ENCODE measurements at regions not wholly inside any gene's neighbourhood (a gene's known extent, or its start where the extent isn't known, plus 50 kb on each side); places are given as distances from the start of the nearest gene placed in this dataset.

DNA sequence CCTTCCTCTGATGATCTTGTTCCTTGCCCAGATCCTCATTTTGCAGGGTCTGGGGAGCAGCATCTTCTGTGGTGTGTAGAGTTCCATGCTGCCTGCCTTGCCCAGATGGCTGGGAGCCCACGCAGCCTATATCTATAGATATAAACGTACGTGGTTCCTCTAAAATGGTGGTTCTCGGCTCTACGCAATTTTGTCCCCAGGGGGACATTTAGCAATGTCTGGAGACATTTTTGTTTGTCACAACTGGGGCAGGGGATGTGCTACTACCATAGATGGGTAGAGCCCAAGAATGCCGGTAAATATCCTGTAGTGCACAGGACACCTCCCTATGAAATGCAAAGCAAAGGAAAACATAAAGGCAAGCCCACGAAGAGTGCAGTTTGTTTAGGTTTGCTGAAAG, 98.4 kb upstream of the SPACA1 start:
- H3K27ac Mint-ChIP-seq = no peak overlapping the region
- no peaks in the 10 kb centered on the region for H3K4me1 Mint-ChIP-seq

DNA sequence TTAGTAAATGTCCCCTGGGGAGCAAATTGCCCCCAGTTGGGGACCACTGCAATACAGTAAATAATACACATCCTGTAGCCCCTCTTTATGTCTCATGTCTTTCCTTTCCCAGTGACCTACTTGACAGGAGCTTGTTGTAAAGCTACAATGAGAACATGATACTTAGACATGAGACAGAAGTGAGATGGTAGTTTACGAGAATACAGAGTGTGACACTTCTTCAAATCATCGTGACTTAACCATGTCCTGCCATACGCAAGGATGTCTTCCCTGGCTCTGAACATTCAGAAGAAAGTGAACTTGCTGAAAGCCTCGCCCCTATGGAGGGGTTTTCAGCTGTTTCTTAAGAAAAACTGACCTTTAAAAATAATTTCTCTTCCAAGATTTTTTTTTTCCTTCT, 101.0 kb upstream of the SPACA1 start:
- Mint-ChIP-seq H3K9me3 (peaks cover 0 to 2% of the 10 kb centered on the region in 2 donors), H3K36me3 (no peaks in the 10 kb centered on the region), H3K4me3 (no peak overlapping the region), H3K4me1 (no peaks in the 10 kb centered on the region), H3K27me3 (peaks cover 19 to 22% of the 10 kb centered on the region in 2 donors), H3K27ac (no peak overlapping the region)
- DNase-seq (no peak), ATAC-seq (replicated peaks) (no peak)

More for the DNA sequence above, 98.4 kb upstream of the SPACA1 start:
- H3K27me3 Mint-ChIP-seq = peaks cover 12 to 13% of the 10 kb centered on the region in 2 donors
- ATAC-seq (replicated peaks) = no peak
- peaks cover 0 to 2% of the 10 kb centered on the region in 2 donors for H3K9me3 Mint-ChIP-seq
- H3K36me3 Mint-ChIP-seq = no peaks in the 10 kb centered on the region
- no peak for DNase-seq
- H3K4me3 Mint-ChIP-seq = no peak overlapping the region

DNA sequence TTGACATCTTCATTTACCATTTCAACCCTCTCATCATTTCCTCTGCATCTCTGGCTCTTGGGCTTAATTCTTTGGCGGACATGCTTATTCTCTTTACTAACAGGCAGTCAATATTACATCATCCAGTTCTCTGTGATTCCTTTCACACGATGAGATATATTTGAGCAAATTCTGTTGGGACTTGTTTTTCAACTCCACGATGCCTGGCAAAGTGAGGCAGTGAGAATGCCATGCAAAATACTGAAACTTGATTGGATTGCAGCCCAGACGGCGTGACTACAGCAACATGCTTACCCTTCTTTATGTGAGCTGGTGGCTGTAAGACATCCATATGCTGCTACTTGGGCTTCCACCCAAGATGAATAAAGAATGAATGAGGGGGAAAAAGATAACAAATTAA, 101.7 kb upstream of the SPACA1 start:
- H3K27me3 Mint-ChIP-seq = peaks cover 25 to 29% of the 10 kb centered on the region in 2 donors
- ATAC-seq (replicated peaks) (no peak), DNase-seq (no peak)
- H3K4me3 Mint-ChIP-seq = no peak overlapping the region
- no peaks in the 10 kb centered on the region for H3K36me3 Mint-ChIP-seq
- H3K27ac Mint-ChIP-seq = no peak overlapping the region
- H3K9me3 Mint-ChIP-seq = peaks cover 0 to 2% of the 10 kb centered on the region in 2 donors
- no peaks in the 10 kb centered on the region for H3K4me1 Mint-ChIP-seq

DNA sequence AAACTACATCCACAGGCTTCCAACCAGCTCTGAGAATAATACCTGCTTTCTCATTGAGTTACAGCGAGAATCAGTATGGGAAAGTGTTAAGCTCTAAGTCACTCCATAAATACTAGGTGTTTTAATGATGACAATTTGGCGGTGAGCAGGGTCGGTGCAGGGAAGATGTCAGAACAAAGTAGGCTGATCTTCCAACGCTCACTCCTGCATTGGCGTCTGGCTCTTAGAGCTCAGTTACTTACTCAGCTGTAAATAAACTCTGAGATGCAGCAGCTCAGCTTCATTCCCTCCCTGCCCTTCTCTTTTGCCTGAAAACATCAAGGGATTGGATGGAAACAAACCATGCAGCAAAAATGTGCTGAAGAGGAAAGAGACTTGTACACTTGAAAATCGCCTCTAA, 102.5 kb upstream of the SPACA1 start:
- H3K36me3 Mint-ChIP-seq = no peaks in the 10 kb centered on the region
- H3K27ac Mint-ChIP-seq = no peak overlapping the region
- H3K4me3 Mint-ChIP-seq = no peak overlapping the region
- no peak for ATAC-seq (replicated peaks)
- H3K27me3 Mint-ChIP-seq = peaks cover 21 to 29% of the 10 kb centered on the region in 2 donors
- H3K4me1 Mint-ChIP-seq = no peaks in the 10 kb centered on the region
- peaks cover 0 to under 1% of the 10 kb centered on the region in 2 donors for H3K9me3 Mint-ChIP-seq
- no peak for DNase-seq

DNA sequence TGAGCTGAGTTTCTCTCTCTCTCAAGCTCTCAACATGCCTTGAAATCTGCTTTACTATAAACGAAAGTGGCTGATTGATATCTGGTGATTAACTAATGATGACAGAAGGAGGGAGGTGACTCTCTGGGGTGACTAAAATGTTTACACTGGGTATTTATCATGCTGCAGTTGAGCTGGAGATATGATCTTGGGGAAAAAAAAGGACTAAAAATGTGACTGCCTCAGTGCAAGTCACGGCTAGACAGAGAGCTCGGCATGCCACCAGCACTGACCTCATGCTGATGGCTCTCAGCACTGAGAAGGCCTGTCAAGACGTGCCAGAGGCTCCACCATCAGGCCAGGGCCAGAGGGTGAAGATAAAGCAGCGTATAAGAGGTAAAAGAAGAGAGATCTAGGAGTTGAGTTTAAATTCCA, 103.1 kb upstream of the SPACA1 start:
- H3K27ac Mint-ChIP-seq = no peak overlapping the region
- no peak for ATAC-seq (replicated peaks)
- no peaks in the 10 kb centered on the region for H3K36me3 Mint-ChIP-seq
- H3K4me3 Mint-ChIP-seq = no peak overlapping the region
- DNase-seq = no peak
- H3K27me3 Mint-ChIP-seq = peaks cover 19 to 29% of the 10 kb centered on the region in 2 donors
- no peaks in the 10 kb centered on the region for H3K4me1 Mint-ChIP-seq
- no peaks in the 10 kb centered on the region for H3K9me3 Mint-ChIP-seq

DNA sequence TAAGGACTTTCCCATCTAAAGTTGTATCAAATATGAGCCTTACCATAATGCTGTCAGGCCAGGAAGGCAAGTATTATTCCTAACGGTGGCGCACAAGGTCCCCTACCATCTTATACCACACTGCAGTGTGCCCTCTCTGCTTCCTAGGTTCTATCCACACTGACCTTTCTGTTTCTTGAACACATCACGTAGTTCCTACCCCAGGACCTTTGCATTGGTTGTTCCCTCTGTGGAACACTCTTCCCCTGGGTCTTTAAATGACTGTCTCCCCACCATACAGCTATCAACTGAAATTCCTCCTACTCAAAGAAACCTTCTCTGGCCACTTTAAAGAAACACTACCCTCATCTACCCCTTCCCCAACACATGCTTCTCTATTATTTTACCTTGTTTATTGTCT, 104.5 kb upstream of the SPACA1 start:
- ATAC-seq (replicated peaks) (no peak), DNase-seq (no peak)
- Mint-ChIP-seq H3K9me3 (no peaks in the 10 kb centered on the region), H3K27ac (no peak overlapping the region), H3K36me3 (no peaks in the 10 kb centered on the region), H3K4me3 (no peak overlapping the region), H3K4me1 (no peaks in the 10 kb centered on the region), H3K27me3 (peaks cover 19 to 29% of the 10 kb centered on the region in 2 donors)

DNA sequence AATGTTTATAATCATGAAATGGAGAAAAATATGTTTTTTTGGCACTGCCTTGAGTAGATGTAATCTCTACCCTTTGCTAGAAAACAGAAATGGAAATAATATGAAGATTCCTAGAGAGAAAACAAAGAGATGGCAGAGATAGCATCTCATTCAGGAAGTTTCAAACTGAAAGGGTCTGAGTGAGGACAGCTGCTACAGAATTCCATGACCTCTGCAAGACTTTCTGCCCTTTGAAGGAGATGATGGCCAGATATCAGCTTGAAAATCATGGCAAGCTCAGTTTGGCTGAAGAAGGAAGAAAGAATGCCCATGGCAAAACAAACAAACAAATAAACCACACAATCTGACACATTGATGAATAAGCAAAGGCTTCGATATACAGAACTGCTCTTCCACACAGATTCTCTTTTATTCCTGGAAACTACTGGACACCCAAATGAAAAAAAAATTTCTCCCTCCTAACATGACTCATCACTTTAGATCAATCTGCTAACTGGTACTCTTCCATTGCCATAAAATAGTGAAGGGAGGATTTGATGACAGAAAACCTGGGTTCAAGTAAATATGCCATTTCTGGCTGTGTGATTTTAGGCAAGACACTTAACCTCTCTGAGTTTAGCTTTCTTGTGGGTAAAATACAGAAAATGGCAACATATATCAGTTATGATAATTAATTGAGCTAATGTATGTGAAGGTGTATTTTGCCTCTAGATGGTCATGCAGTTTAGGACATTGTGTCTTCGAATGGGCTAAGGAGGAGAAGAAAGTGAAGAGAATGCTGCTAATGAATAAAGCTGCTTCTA, 105.9 kb upstream of the SPACA1 start:
- Mint-ChIP-seq H3K9me3 (no peaks in the 10 kb centered on the region), H3K4me1 (peaks cover 0 to 4% of the 10 kb centered on the region in 2 donors), H3K27me3 (peaks cover 19 to 29% of the 10 kb centered on the region in 2 donors), H3K36me3 (no peaks in the 10 kb centered on the region), H3K4me3 (no peak overlapping the region), H3K27ac (peak overlapping the region; percentile 56)
- ATAC-seq (replicated peaks) (no peak), DNase-seq (no peak)

DNA sequence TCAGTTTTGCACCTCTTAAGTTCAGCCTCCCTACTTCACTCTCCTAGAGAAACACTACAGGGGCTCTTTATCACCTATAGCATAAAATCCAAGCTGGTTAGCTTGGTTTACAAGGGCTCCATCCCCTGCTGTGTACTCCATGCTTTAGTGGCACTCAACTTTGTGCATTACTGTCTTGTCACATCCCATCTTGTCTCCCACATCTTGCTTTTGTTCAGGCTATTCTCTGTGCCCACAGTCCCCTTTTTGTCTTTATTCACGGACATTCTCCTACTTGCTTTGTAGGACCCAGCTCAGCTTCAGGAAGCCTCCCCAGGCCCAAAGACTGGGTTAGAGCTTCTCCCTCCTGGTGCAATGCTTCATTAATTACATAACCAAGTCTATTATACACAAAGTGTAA, 107.9 kb upstream of the SPACA1 start:
- peaks cover 0 to 6% of the 10 kb centered on the region in 2 donors for H3K4me1 Mint-ChIP-seq
- no peaks in the 10 kb centered on the region for H3K36me3 Mint-ChIP-seq
- no peak for DNase-seq
- peak overlapping the region; percentile 70 for H3K27ac Mint-ChIP-seq
- H3K4me3 Mint-ChIP-seq = no peak overlapping the region
- no peak for ATAC-seq (replicated peaks)
- peaks cover 18 to 22% of the 10 kb centered on the region in 2 donors for H3K27me3 Mint-ChIP-seq
- H3K9me3 Mint-ChIP-seq = no peaks in the 10 kb centered on the region

DNA sequence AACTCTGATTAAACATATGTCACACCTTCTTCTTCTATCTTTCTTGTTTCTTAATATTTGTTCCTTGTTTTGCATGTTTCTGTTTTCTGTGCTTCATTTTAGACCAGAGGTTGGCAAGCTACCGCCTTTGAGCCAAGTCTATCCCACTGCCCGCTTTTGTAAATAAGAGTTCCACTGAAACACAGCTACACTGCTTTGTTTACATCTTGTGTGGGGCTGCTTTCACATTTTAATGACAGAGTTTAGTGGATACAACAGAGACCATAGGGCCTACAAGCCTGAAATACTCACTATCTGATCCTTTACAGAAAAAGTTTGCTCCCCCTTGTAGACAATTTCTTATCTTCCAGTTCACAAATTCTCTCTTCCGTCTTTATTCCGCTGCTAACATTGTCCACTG, 109.4 kb upstream of the SPACA1 start:
- DNase-seq (no peak), ATAC-seq (replicated peaks) (no peak)
- peaks cover 12 to 13% of the 10 kb centered on the region in 2 donors for H3K27me3 Mint-ChIP-seq
- no peak overlapping the region for H3K27ac Mint-ChIP-seq
- no peaks in the 10 kb centered on the region for H3K9me3 Mint-ChIP-seq
- no peaks in the 10 kb centered on the region for H3K36me3 Mint-ChIP-seq
- H3K4me3 Mint-ChIP-seq = no peak overlapping the region
- H3K4me1 Mint-ChIP-seq = peaks cover 5 to 6% of the 10 kb centered on the region in 2 donors

DNA sequence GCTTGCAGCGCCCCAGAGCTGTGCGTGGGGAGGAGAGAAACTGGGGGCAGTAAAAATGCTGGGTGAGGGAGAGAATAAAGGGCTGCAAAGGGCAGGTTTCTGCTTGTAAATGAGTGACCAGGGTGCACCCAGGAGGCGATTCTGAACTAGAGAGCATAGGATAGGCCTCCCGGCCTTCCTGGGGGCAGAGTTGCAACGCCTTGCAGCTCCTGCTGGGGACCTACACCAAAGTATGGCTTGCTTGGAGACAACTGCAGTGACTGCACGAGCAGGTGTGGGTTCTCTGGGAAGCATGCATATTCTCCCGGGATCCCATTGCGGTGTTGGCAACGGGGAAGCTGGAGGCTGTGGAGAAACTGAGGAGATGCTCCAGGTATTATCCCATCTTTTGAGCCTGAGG, 111.6 kb upstream of the SPACA1 start:
- Mint-ChIP-seq H3K27ac (no peak overlapping the region), H3K36me3 (no peaks in the 10 kb centered on the region), H3K4me3 (no peak overlapping the region), H3K9me3 (no peaks in the 10 kb centered on the region), H3K4me1 (peaks cover 15 to 19% of the 10 kb centered on the region in 2 donors), H3K27me3 (peaks cover under 1% of the 10 kb centered on the region in 2 donors)
- ATAC-seq (replicated peaks) (no peak), DNase-seq (no peak)

DNA sequence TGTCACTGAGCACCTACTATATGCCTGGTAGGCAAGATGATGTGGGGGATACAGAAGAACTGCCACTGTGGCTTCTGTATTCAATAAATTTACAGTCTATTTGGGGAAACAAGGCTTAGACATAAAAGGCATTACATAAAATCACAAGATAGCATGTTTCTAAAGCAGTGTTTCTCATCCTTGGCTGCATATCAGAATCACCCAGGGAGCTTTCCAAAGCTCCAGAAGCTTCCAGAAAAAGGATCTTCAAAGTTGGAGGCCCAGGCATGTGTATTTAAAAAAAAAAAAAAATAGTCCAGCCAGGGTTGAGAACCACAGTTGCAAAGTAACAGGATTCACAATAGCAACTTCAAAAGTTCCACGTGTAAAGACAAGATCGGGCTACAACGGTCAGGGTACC, 112.4 kb upstream of the SPACA1 start:
- Mint-ChIP-seq H3K4me3 (no peak overlapping the region), H3K9me3 (no peaks in the 10 kb centered on the region), H3K27ac (no peak overlapping the region), H3K4me1 (peaks cover 15 to 23% of the 10 kb centered on the region in 2 donors), H3K27me3 (no peaks in the 10 kb centered on the region), H3K36me3 (no peaks in the 10 kb centered on the region)
- DNase-seq (no peak), ATAC-seq (replicated peaks) (no peak)

DNA sequence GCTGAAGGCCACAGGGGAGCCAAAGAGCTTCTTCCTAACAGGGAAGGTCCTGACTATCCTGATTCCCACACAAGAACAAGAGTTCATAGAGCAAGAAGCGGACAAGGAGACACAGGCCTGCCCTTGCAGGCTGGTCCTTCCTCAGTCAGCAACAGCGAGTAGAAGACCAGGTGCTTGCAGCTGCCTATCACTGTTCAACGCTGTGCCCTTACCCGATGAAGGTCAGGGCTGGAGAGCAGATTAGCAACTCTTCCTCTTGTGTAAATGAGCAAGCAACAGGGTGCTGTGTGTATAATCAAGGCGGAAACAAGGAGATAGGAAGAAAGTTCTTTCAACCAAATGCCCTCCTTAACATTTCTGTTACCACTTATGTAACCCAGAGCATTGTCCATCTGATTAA, 115.3 kb upstream of the SPACA1 start:
- H3K27ac Mint-ChIP-seq = no peak overlapping the region
- no peak overlapping the region for H3K4me3 Mint-ChIP-seq
- DNase-seq (no peak), ATAC-seq (replicated peaks) (peak in 1 of 2 donors; percentile 56)
- no peaks in the 10 kb centered on the region for H3K36me3 Mint-ChIP-seq
- H3K4me1 Mint-ChIP-seq = peaks cover 26 to 44% of the 10 kb centered on the region in 2 donors
- H3K27me3 Mint-ChIP-seq = no peaks in the 10 kb centered on the region
- no peaks in the 10 kb centered on the region for H3K9me3 Mint-ChIP-seq

DNA sequence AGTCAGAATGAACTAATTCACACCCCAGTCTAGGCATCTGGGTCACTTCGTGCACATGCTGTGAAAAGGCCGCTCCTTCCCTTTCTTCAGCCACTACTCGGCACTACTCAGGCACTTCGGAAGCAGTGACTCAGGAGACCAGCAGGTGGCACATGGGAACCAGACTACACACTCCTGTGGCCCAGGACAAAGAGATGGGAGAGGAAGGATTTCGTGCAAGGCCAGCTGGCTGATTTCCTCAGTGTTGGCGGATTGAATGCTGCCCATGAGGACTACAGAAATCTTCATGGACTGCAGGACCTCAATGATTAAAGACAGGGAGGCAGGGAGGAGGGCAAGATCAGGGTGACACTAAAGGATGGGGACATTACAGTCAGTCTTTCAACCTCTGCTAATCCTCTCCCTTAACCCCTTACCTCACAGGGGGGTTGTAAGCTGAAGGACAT, 117.8 kb upstream of the SPACA1 start:
- ATAC-seq (replicated peaks) (peak; percentile 72 to 74), DNase-seq (peak; percentile 70)
- H3K27me3 Mint-ChIP-seq = no peaks in the 10 kb centered on the region
- H3K4me1 Mint-ChIP-seq = peaks cover 38 to 67% of the 10 kb centered on the region in 2 donors
- no peak overlapping the region for H3K4me3 Mint-ChIP-seq
- H3K36me3 Mint-ChIP-seq = no peaks in the 10 kb centered on the region
- no peaks in the 10 kb centered on the region for H3K9me3 Mint-ChIP-seq
- peak overlapping the region; percentile 48 for H3K27ac Mint-ChIP-seq

DNA sequence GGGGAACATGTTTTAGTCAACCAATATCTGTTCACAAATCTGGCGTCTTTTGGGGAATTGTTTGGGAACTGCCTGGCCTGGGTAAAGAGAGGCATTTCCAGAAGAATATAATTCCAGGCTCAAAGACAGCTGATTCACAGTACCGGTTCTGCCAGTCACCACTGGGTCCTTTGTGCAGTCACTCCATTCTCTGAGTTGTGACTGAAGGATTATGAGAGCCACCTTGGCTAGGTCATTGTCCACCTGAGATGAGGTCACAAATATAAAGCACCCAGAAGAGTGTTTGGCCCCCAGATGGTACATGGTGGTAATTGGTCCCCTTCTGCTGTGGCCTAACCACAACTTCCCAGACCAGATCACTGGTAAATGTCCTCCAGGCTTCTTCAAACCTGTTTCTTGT, 121.0 kb upstream of the SPACA1 start:
- Mint-ChIP-seq H3K4me1 (peaks cover 52 to 79% of the 10 kb centered on the region in 2 donors), H3K9me3 (no peaks in the 10 kb centered on the region), H3K36me3 (no peaks in the 10 kb centered on the region), H3K27ac (no peak overlapping the region), H3K4me3 (no peak overlapping the region), H3K27me3 (no peaks in the 10 kb centered on the region)
- ATAC-seq (replicated peaks) = no peak
- no peak for DNase-seq

DNA sequence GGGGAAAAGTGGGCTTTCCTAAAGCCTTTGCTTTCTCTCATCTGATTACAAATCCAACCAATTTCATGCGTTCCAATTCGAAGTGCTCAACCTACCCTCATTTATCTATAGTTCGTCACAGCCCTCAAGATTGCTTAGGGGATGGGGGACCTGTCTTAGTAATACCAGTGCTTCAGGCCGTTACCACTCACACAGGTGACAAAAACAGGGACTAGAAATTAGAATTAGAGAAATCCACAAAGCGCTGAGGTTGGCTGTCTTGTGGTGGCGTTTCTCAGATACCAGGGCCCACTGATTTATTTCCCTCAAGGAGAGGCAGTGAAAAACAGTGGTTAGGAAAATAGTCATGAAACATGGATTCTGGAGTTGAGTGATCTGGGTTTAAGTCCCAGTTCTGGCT, 121.6 kb upstream of the SPACA1 start:
- peak overlapping the region; percentile 92 for H3K27ac Mint-ChIP-seq

More for the DNA sequence above, 121.6 kb upstream of the SPACA1 start:
- H3K4me3 Mint-ChIP-seq = peak overlapping the region in 1 of 2 donors; percentile 34
- no peaks in the 10 kb centered on the region for H3K36me3 Mint-ChIP-seq
- H3K4me1 Mint-ChIP-seq = peaks cover 57 to 85% of the 10 kb centered on the region in 2 donors
- DNase-seq (no peak), ATAC-seq (replicated peaks) (no peak)
- H3K27me3 Mint-ChIP-seq = no peaks in the 10 kb centered on the region
- H3K9me3 Mint-ChIP-seq = no peaks in the 10 kb centered on the region
